EL (cell line): ENCODE measurements at regions not wholly inside any gene's neighbourhood (a gene's known extent, or its start where the extent isn't known, plus 50 kb on each side); places are given as distances from the start of the nearest gene placed in this dataset.

Experiments
- DNase-seq: peaks from one replicate; pipeline ENCODE4 v3.0.0-alpha.2; 2016

GRCh38 chr15:73803806-73804205 lies 50.7 kb upstream of the INSYN1 start:
- no peak for DNase-seq

GRCh38 chr15:73805504-73806089 lies 52.4 kb upstream of the INSYN1 start:
- no peak for DNase-seq

- DNase-seq = no peak
Measured at GRCh38 chr15:73806698-73807483, 53.7 kb upstream of the INSYN1 start.

- DNase-seq = no peak
Measured at GRCh38 chr15:73807865-73808264, 54.7 kb upstream of the INSYN1 start.

GRCh38 chr15:73809728-73810501 lies 56.8 kb upstream of the INSYN1 start:
- DNase-seq = no peak

- DNase-seq = no peak
Measured at GRCh38 chr15:73812806-73813465, 59.8 kb upstream of the INSYN1 start.

- no peak for DNase-seq
Measured at GRCh38 chr15:73813589-73813988, 59.8 kb upstream of the TBC1D21 start.

- no peak for DNase-seq
Measured at GRCh38 chr15:73818308-73818985, 54.9 kb upstream of the TBC1D21 start.

GRCh38 chr15:73821181-73821580 lies 52.2 kb upstream of the TBC1D21 start:
- no peak for DNase-seq

GRCh38 chr15:73822998-73823397 lies 50.4 kb upstream of the TBC1D21 start:
- DNase-seq = peak; percentile 13
